ENCODE measurements at regions not wholly inside any gene's neighbourhood (a gene's known extent, or its start where the extent isn't known, plus 50 kb on each side); places are given as distances from the start of the nearest gene placed in this dataset.

- TF ChIP-seq ZNF391 (tag by site-specific recombination; IDR thresholded peaks at IDR 0.05; ENCODE audit: borderline replicate concordance, low read depth) (no peak), ZNF404 (tag by site-specific recombination; IDR thresholded peaks at IDR 0.05) (no peak), ZNF423 (tag by site-specific recombination; IDR thresholded peaks at IDR 0.05) (no peak), ZNF24 (tag by site-specific recombination; IDR thresholded peaks at IDR 0.05) (no peak), ZNF211 (tag by site-specific recombination; IDR thresholded peaks at IDR 0.05; ENCODE audit: low read depth) (no peak)
- TF ChIP-seq, protein P1, sequence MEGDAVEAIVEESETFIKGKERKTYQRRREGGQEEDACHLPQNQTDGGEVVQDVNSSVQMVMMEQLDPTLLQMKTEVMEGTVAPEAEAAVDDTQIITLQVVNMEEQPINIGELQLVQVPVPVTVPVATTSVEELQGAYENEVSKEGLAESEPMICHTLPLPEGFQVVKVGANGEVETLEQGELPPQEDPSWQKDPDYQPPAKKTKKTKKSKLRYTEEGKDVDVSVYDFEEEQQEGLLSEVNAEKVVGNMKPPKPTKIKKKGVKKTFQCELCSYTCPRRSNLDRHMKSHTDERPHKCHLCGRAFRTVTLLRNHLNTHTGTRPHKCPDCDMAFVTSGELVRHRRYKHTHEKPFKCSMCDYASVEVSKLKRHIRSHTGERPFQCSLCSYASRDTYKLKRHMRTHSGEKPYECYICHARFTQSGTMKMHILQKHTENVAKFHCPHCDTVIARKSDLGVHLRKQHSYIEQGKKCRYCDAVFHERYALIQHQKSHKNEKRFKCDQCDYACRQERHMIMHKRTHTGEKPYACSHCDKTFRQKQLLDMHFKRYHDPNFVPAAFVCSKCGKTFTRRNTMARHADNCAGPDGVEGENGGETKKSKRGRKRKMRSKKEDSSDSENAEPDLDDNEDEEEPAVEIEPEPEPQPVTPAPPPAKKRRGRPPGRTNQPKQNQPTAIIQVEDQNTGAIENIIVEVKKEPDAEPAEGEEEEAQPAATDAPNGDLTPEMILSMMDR (tag by site-specific recombination; IDR thresholded peaks at IDR 0.05), result no peak
These were observed 376.1 kb upstream of the RBFOX1 start for GRCh38 chr16:6956511-6956910.

Measured in HEK293 (cell line).